Thoracic aorta (tissue), 2 donors: ENCODE measurements at regions not wholly inside any gene's neighbourhood (a gene's known extent, or its start where the extent isn't known, plus 50 kb on each side); places are given as distances from the start of the nearest gene placed in this dataset.

Source experiments
- ATAC-seq: fragments of 150-250 bp; one replicate; pipeline ENCODE4 v1.8.0; 2017; ENCODE audit warnings: low read depth; ENCODE audit not compliant: insufficient number of reproducible peaks, low FRiP score
- DNase-seq: peaks from one replicate; pipeline ENCODE4 v3.0.0-alpha.2; 2020; ENCODE audit warnings: low spot score
- H3K27ac ChIP-seq, 2 donors: fragments of 200-600 bp; sonication (generic); 1 replicate in 1 of 2; 2 replicates in 1 of 2; pipeline ENCODE4 v1.5.1; 2016; ENCODE audit warnings: mild to moderate bottlenecking in 2 of 2, moderate library complexity in 2 of 2
- H3K27me3 ChIP-seq: fragments of 200-600 bp; sonication (generic); replicated peaks from 2 replicates; pipeline ENCODE4 v1.6.0; 2016; ENCODE audit warnings: mild to moderate bottlenecking; ENCODE audit not compliant: insufficient read depth
- H3K36me3 ChIP-seq: fragments of 200-600 bp; sonication (generic); one replicate; pipeline ENCODE4 v1.5.1; 2016
- H3K4me1 ChIP-seq, 2 donors: fragments of 200-600 bp; sonication (generic); 1 replicate in 1 of 2; 2 replicates in 1 of 2; pipeline versions ENCODE4 v1.5.1 to v1.6.0; 2016; ENCODE audit warnings: low read depth in 2 of 2, mild to moderate bottlenecking in 1 of 2; ENCODE audit not compliant: control insufficient read depth in 1 of 2
- H3K4me3 ChIP-seq: fragments of 200-600 bp; sonication (generic); 2 replicates; pipeline ENCODE4 v1.5.1; 2016; ENCODE audit warnings: mild to moderate bottlenecking
- H3K9me3 ChIP-seq: fragments of 200-600 bp; sonication (generic); 2 replicates; pipeline ENCODE4 v1.5.1; 2016
- TF ChIP-seq, protein P1 (sequence below): fragments of 200-600 bp; sonication (generic); IDR thresholded peaks from one replicate; pipeline ENCODE4 v1.5.1; 2019; ENCODE audit warnings: antibody characterized with exemption

DNA sequence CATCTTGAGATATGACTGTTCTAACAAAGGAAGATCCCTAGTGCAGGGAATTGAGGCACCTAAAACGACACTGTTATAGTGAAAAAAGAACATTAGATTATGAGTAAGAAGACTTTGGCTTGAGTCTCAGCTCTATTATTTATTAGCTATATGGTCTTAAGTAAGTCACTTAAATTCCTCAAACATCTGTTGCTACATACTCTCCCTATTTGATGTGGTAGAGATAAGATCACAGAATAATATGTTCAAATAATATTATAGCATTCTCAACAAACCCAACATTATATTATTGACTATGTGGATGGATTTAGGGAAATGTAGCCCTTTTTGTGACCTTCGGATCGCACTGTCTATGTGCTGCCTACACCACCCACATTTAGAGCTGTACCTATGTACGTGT lies 136.9 kb downstream of the P2RY1 start:
- H3K27ac ChIP-seq = no peak overlapping the region
- DNase-seq = no peak
- H3K4me1 ChIP-seq = peaks cover 0 to 7% of the 10 kb centered on the region in 2 donors
- no peak for ATAC-seq
- no peaks in the 10 kb centered on the region for H3K9me3 ChIP-seq
- H3K4me3 ChIP-seq = no peak overlapping the region
- TF ChIP-seq, protein P1, sequence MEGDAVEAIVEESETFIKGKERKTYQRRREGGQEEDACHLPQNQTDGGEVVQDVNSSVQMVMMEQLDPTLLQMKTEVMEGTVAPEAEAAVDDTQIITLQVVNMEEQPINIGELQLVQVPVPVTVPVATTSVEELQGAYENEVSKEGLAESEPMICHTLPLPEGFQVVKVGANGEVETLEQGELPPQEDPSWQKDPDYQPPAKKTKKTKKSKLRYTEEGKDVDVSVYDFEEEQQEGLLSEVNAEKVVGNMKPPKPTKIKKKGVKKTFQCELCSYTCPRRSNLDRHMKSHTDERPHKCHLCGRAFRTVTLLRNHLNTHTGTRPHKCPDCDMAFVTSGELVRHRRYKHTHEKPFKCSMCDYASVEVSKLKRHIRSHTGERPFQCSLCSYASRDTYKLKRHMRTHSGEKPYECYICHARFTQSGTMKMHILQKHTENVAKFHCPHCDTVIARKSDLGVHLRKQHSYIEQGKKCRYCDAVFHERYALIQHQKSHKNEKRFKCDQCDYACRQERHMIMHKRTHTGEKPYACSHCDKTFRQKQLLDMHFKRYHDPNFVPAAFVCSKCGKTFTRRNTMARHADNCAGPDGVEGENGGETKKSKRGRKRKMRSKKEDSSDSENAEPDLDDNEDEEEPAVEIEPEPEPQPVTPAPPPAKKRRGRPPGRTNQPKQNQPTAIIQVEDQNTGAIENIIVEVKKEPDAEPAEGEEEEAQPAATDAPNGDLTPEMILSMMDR = no peak
- H3K36me3 ChIP-seq = no peaks in the 10 kb centered on the region
- no peaks in the 10 kb centered on the region for H3K27me3 ChIP-seq

DNA sequence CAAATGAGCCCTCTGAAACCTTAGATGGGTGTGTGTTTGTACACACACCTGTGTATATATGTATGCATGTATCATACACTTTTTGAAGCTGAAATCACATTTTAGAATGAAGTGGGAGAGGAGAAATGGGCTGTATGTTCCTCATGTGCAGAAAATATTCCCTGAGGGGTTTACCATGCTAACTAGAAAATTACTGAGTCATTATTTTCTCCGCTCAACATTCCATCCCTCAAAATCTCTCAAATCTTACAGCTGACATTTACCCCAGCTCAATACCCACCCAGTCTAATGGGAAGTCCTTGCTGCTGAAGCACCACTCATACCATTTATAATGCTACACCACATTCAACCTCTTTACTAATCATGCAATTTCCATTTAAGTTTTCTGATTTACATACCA lies 138.6 kb downstream of the P2RY1 start:
- Histone ChIP-seq H3K9me3 (no peaks in the 10 kb centered on the region), H3K36me3 (no peaks in the 10 kb centered on the region), H3K27me3 (no peaks in the 10 kb centered on the region), H3K4me1 (no peaks in the 10 kb centered on the region), H3K4me3 (no peak overlapping the region), H3K27ac (no peak overlapping the region)
- DNase-seq (no peak), ATAC-seq (no peak)
- TF ChIP-seq, protein P1 = no peak

DNA sequence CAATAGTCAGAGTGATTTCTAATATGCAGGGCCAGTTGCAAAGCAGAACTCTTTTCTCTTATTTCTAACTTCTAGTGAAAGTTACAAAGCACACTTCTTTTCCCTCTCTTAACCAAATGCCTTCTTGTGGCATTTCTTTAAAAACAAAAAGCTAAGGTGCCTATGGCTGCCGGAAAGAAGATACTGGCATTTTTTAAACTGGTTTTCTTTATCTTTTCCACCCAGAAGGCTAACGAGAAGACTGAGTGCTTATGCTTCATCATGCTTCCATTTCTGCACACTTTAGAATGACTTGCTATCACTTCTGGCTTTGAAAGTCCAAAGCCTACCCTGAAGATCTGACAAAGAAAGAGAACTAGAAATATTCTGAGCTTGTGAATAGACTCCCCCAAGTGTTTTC lies 141.3 kb downstream of the P2RY1 start:
- no peaks in the 10 kb centered on the region for H3K36me3 ChIP-seq
- no peaks in the 10 kb centered on the region for H3K27me3 ChIP-seq
- DNase-seq = no peak
- H3K4me1 ChIP-seq = no peaks in the 10 kb centered on the region
- no peak for ATAC-seq
- TF ChIP-seq, protein P1 = no peak
- no peaks in the 10 kb centered on the region for H3K9me3 ChIP-seq
- H3K4me3 ChIP-seq = no peak overlapping the region
- H3K27ac ChIP-seq = no peak overlapping the region

DNA sequence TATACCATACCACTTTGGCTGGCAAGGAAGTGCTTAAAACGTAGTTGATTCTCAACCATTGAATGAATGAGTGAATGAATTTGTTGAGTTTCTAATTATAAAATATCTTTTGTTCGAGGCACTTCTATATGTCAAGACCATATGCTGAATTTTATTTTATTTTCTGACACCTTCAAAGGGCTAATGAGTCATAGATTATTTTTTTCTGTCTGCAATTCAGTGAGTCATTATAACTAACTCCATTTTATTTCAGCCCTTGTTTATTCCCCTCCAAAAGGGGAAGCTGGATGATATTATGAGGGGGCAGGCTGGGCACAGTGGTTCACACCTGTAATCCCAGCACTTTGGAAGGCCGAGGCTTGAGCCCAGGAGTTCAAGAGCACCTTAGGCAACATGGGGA lies 142.4 kb downstream of the P2RY1 start:
- DNase-seq (no peak), ATAC-seq (no peak)
- no peaks in the 10 kb centered on the region for H3K27me3 ChIP-seq
- H3K27ac ChIP-seq = no peak overlapping the region
- no peaks in the 10 kb centered on the region for H3K9me3 ChIP-seq
- no peak overlapping the region for H3K4me3 ChIP-seq
- no peaks in the 10 kb centered on the region for H3K4me1 ChIP-seq
- no peaks in the 10 kb centered on the region for H3K36me3 ChIP-seq
- TF ChIP-seq, protein P1 = no peak

DNA sequence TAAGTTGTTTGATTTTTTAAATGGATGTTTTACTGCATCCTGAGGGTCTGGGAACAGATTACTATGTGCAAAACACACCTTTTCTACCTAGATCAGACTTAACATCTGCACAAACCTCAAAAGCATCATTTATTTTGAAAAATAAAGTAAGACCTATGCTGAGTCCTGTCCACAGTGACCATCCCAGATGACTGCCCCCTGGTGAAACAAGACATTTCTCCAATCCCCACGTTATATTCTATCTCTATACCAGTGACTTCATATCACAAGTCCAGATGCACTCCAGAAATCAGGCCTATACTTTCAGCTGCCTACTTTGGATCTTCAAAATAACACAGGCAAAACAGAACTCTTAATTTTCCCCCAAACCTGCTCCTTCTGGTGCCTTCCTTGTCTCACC lies 143.2 kb downstream of the P2RY1 start:
- no peak for ATAC-seq
- Histone ChIP-seq H3K27me3 (no peaks in the 10 kb centered on the region), H3K4me1 (no peaks in the 10 kb centered on the region), H3K36me3 (no peaks in the 10 kb centered on the region), H3K9me3 (no peaks in the 10 kb centered on the region), H3K27ac (no peak overlapping the region), H3K4me3 (no peak overlapping the region)
- no peak for DNase-seq
- TF ChIP-seq, protein P1 = no peak
